ENCODE measurements at regions not wholly inside any gene's neighbourhood (a gene's known extent, or its start where the extent isn't known, plus 50 kb on each side); places are given as distances from the start of the nearest gene placed in this dataset. TPM values are rescaled to one million over a fixed set of nuclear protein-coding genes. Genes with fewer than 3 reads are reported as not detected.

DNA sequence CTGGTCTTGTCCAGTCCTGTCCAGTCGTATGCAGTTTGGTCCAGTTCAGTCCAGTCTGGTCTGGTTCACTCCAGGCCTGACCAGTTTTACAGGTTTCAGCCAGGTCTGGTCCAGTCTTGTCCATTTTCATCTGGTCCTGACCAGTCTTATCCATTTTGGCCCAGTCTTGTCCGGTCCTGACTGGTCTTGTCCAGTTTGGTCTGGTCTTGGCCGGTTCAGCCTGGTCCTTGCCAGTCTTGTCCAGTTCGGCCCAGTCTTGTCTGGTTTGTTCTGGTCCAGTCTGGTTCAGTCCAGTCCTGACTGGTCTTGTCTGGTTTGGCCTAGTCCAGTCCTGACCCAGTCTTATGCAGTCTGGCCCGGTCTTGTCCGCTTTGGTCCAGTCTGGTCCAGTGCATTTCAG, 380.2 kb downstream of the OR4C45 start:
- Histone ChIP-seq H3K27me3 (ENCODE audit: control insufficient read depth in 3 of 3, insufficient read depth in 3 of 3, low read depth in 1 of 3, low read length in 3 of 3) (no peaks in the 10 kb centered on the region), H3K27ac (replicated peaks; ENCODE audit: low read length) (no peak overlapping the region), H3K14ac (ENCODE audit: low read length) (no peak overlapping the region), H3K4me3 (ENCODE audit: low read length in 2 of 2) (peak overlapping the region in 1 of 2 donors; percentile 2), H3K18ac (ENCODE audit: low read length) (no peak overlapping the region), H3K79me1 (ENCODE audit: low read depth, low read length) (peaks cover 2% of the 10 kb centered on the region), H3K9me3 (replicated peaks in 1 of 2; ENCODE audit: control insufficient read depth in 2 of 2, insufficient read depth in 1 of 2, low read depth in 1 of 2, low read length in 2 of 2) (peaks cover 0 to 19% of the 10 kb centered on the region in 2 donors), H3K4me1 (ENCODE audit: control insufficient read depth in 2 of 2, insufficient read depth in 1 of 2, low read depth in 1 of 2, low read length in 2 of 2) (no peaks in the 10 kb centered on the region), H2BK15ac (ENCODE audit: low read length) (no peak overlapping the region), H4K8ac (ENCODE audit: low read depth, low read length) (no peak overlapping the region), H4K91ac (ENCODE audit: low read depth, low read length, poor library complexity) (no peak overlapping the region), H2BK120ac (ENCODE audit: low read depth, low read length) (no peak overlapping the region), H2BK5ac (ENCODE audit: low read length) (no peak overlapping the region), H3K23ac (ENCODE audit: low read depth, low read length, poor library complexity) (no peak overlapping the region), H3K4ac (ENCODE audit: low read length) (no peak overlapping the region), H3K4me2 (ENCODE audit: insufficient read depth, low read length, poor library complexity, severe bottlenecking) (no peak overlapping the region), H2AK5ac (ENCODE audit: low read depth, low read length) (no peak overlapping the region), H3K9ac (ENCODE audit: low read depth, low read length, poor library complexity) (no peak overlapping the region), H2AFZ (ENCODE audit: low read length) (no peak overlapping the region), H3K36me3 (replicated peaks in 1 of 2; ENCODE audit: control insufficient read depth in 2 of 2, insufficient read depth in 2 of 2, low read length in 2 of 2) (no peaks in the 10 kb centered on the region), H2BK12ac (ENCODE audit: low read length) (no peak overlapping the region)
- no CpG with 5 or more reads among the region's 6 CpGs for WGBS, 2 donors (ENCODE audit: extremely low coverage in 2 of 2, insufficient read length in 2 of 2, insufficient replicate concordance in 1 of 2)
- no peak for DNase-seq (ENCODE audit: low spot score)

GRCh38 chr11:50423208-50423607, 390.5 kb downstream of the OR4C45 start:
- Histone ChIP-seq H2AK5ac (ENCODE audit: low read depth, low read length) (no peak overlapping the region), H3K23ac (ENCODE audit: low read depth, low read length, poor library complexity) (no peak overlapping the region), H2BK120ac (ENCODE audit: low read depth, low read length) (no peak overlapping the region), H4K8ac (ENCODE audit: low read depth, low read length) (no peak overlapping the region), H2BK12ac (ENCODE audit: low read length) (no peak overlapping the region), H3K4me1 (ENCODE audit: control insufficient read depth in 2 of 2, insufficient read depth in 1 of 2, low read depth in 1 of 2, low read length in 2 of 2) (no peaks in the 10 kb centered on the region), H3K18ac (ENCODE audit: low read length) (no peak overlapping the region), H3K9me3 (replicated peaks in 1 of 2; ENCODE audit: control insufficient read depth in 2 of 2, insufficient read depth in 1 of 2, low read depth in 1 of 2, low read length in 2 of 2) (peaks cover 0 to 5% of the 10 kb centered on the region in 2 donors), H3K4me2 (ENCODE audit: insufficient read depth, low read length, poor library complexity, severe bottlenecking) (no peak overlapping the region), H3K36me3 (replicated peaks in 1 of 2; ENCODE audit: control insufficient read depth in 2 of 2, insufficient read depth in 2 of 2, low read length in 2 of 2) (no peaks in the 10 kb centered on the region), H3K79me1 (ENCODE audit: low read depth, low read length) (no peaks in the 10 kb centered on the region), H4K91ac (ENCODE audit: low read depth, low read length, poor library complexity) (no peak overlapping the region), H2AFZ (ENCODE audit: low read length) (no peak overlapping the region), H3K4ac (ENCODE audit: low read length) (no peak overlapping the region), H2BK5ac (ENCODE audit: low read length) (no peak overlapping the region), H2BK15ac (ENCODE audit: low read length) (no peak overlapping the region), H3K4me3 (ENCODE audit: low read length in 2 of 2) (no peak overlapping the region), H3K27me3 (ENCODE audit: control insufficient read depth in 3 of 3, insufficient read depth in 3 of 3, low read depth in 1 of 3, low read length in 3 of 3) (no peaks in the 10 kb centered on the region), H3K9ac (ENCODE audit: low read depth, low read length, poor library complexity) (no peak overlapping the region), H3K14ac (ENCODE audit: low read length) (no peak overlapping the region), H3K27ac (replicated peaks; ENCODE audit: low read length) (no peak overlapping the region)
- DNase-seq (ENCODE audit: low spot score), result no peak
- WGBS, 2 donors (ENCODE audit: extremely low coverage in 2 of 2, insufficient read length in 2 of 2, insufficient replicate concordance in 1 of 2), result no CpG with 5 or more reads among the region's 4 CpGs

Small RNAs in the stretch of these regions (small RNA-seq; reads per million reads assigned to genes)
- gene AC109635.3 (ENCODE audit: insufficient read depth), result not detected

Measured in neuronal stem cell (in vitro differentiated cells).